Amniotic stem cell (primary cell): ENCODE measurements at regions not wholly inside any gene's neighbourhood (a gene's known extent, or its start where the extent isn't known, plus 50 kb on each side); places are given as distances from the start of the nearest gene placed in this dataset.
"Not testable (repeated sequence)": the region's sequence is repeated elsewhere in the genome, so short reads cannot be mapped to it uniquely, and the experiment has no call there.

Experiments
- DNase-seq: peaks from one replicate; lab custom pipeline; 2025; lab: John Stamatoyannopoulos, UW

GRCh38 chr13:53101883-53102282 is 73.3 kb downstream of the OLFM4 start:
- no peak for DNase-seq

DNA sequence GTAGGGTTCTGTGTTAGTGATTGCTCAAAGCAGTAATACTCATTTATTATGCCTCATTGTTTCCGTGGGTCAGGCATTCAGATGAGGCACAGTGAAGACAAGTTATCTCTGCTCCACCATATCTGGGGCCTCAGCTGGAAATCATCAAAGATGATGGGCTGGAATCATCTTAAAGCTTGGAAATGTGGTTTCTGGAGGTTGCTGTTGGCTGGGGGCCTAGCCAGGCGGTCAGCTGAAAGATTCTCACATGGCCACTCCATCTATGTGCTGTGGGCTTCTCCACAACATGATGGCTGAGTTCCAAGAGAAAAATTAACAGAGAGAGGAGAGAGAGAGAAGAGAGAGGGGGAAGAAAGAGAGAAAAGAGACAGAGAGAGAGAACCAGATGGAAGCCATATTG is 75.5 kb downstream of the OLFM4 start:
- DNase-seq, result no peak

DNA sequence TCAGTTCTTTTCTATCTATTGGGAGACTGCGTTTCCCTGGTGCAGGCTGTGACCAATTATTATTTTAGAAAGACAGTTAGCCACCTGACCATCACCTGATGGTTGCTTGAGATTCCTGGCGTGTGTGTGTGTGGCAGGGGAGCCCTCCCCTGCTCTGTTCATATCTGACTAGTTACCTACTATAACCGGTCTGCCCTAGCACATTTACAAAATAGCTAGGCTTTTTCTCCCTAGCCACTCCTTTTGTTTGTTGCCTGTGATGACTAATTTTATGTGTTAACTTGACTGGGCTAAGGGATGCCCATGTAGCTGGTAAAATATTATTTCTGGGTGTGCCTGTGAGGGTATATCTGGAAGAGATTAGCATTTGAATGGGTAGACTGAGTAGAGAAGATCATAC is 76.9 kb downstream of the OLFM4 start:
- no peak for DNase-seq

GRCh38 chr13:53105890-53106289 is 77.3 kb downstream of the OLFM4 start:
- no peak for DNase-seq

DNA sequence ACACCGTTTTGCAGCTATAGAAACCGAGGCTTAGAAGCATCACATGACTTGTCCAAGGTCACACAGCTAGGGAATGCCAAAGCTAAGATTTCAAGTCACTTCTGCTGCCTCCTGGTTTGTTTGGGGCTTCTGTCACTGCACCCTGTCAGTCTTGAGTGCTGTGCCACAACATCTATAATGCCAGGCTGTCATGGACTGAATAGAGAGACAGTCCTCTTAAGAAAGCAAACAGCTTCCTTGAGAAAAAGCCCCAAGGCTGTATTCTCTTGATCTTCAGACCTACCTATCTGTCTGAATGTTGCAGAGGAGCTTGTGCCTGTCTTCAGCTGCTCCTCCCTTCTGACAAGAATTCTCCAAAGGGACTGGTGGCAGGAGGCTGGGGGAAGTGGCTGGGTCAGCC is 81.6 kb downstream of the OLFM4 start:
- DNase-seq, result no peak

DNA sequence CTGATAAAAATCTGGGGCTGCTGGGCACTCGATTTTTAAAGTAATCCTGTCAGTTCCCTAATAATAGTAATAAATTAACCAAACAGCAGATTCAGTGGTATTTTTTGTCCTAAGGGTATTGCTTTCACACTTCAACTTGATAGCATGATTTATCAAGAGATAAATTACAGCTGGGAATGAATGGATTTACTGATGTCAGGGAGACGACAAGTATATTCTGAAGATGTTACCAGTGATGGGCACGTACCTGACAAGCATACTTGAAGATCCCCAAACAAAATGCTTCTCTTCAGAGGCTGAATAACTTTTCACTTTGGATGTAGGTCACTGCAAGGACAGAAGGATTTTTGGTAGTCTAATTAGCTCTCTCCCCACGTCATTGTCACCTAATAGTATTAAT is 82.0 kb downstream of the OLFM4 start:
- no peak for DNase-seq

DNA sequence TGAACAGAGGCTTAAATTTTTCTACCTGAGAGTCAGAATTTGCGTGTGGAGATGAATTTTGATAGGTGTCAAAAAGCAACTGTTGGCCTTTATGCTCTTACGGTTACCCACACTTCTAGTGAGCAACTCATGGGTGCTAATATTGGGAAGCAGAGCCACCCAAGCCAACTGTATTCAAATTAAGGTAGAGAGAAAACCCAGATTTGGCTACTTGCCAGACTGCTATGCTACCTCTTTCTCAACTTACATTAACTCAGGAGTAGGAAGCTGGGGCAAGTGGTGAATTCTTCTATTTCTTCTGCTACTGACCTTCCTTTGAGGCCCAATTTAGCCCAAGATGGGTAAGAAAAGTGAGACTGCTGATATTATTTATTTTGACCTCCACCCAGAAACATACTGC is 83.9 kb downstream of the OLFM4 start:
- DNase-seq, result no peak

DNA sequence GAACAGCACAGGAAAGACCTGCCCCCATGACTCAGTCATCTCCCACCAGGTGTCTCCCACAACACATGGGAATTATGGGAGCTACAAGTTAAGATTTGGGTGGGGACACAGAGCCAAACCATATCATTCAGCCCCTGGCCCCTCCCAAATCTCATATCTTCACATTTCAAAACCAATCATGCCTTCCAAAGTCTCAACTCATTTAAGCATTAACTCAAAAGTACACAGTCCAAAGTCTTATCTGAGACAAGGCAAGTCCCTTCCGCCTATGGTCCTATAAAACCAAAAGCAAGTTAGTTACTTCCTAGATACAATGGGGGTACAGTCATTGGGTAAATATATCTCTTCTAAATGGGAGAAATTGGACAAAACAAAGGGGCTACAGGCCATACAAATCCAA is 88.4 kb downstream of the OLFM4 start:
- DNase-seq, result not testable (repeated sequence)

DNA sequence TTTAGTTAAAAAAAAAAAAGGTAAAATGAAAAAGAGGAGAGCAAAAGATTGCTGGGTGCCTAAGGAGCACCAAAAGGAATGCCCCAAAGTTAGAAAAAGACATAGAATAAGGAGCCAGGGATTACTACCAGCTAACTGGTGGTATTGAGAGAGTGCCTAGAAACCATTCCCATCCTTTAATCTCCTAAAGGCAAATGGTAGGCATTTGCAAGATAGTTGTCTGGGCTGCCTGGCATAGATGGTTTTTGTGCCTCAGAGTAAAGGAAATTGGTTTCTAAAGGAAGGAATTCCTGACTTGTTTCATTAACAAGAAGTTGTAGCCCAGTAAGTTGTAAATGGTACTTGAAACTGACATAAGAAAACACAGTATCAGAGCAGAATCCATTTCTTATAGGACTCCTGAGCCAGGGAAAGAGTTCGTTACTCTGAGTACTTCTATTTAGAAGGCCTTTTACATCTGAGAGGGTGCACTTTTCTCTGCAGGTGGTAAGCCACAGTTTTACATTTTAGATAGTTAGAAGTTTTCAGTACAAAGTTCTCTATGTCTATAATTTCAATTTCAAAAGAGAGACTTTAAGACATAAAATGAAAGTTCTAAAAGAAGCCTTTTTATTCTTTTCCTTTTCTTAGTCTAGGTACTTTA is 92.6 kb downstream of the OLFM4 start:
- DNase-seq, result no peak

- DNase-seq, result no peak
Observed at GRCh38 chr13:53121919-53122318, 93.3 kb downstream of the OLFM4 start.

DNA sequence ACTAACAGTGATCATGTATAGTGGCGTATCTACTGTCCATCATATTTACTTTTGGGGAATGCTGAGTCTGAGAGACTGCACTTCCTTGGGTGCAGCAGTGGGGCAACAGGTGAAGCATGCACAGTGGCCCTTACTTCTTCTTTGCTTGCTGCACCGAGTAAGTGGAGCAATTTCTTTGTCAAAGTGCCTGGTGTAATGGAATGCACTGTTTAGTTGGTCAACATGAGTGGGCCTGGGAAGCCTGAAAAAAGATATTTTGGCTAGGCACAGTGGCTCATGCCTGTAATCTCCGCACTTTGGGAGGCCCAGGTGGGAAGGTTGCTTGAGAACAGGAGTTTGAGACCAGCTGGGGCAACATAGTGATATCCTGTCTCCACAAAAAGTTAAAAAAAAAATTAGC is 94.9 kb downstream of the OLFM4 start:
- DNase-seq, result no peak

DNA sequence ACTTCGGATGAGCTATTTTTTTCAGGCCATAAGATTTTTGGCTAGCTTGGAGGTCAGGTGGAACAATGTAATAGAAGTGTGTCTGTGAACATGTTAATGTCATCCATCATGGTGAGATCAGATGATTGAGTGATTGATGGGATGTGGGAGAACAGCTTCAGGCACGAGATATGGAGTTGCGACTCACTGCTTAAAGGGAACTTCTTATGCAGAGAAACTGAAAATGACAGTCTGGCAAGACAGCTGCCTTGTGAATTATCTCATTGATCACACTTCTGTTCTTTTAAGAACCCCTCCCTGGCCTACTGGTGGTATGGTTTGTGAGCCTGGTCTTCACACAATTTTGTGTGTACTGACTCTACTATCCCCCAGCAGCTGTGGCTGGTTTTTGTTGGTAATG is 96.0 kb downstream of the OLFM4 start:
- no peak for DNase-seq

DNA sequence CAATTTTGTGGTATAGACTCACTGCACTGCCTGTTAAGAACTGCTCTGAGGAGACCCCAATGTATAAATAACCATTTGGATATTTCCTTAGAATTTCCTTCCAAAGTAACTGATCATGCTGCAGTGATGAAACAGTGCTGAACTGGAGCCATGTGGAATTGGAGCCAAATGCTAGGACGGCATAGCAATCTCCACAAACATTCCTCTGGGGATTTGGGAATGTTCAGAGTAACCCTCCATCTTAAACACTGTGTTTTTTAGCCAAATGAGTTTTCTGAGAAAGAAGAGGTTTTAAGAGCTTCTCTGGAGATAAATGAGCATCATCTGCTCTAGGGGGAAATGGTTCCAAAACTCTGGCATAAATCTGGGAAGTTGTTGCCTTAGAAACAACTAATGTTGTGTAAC is 98.2 kb downstream of the OLFM4 start:
- DNase-seq, result no peak

DNA sequence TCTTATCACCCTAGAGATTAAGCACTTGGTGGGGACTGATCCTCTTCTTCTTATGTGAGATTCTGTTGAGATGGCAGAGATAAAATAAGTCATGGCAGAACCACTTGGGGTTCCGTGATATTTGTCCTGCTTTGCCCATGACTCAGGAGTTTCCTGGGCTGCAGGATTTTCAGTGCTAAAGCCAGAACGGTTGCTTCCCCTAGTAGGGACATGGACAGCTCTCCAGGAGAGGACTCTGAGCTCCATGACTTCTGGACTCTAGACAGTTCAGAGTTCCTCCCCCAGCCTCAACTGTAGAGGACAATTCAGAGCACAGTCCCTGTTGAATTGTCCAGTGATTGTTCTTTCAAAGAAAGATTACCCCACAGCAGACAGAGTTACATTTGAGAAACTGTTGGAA is 98.8 kb downstream of the OLFM4 start:
- no peak for DNase-seq

GRCh38 chr13:53129864-53130393 is 101.3 kb downstream of the OLFM4 start:
- no peak for DNase-seq

GRCh38 chr13:53131361-53131760 is 102.7 kb downstream of the OLFM4 start:
- no peak for DNase-seq

GRCh38 chr13:53135301-53135700 is 106.7 kb downstream of the OLFM4 start:
- no peak for DNase-seq

DNA sequence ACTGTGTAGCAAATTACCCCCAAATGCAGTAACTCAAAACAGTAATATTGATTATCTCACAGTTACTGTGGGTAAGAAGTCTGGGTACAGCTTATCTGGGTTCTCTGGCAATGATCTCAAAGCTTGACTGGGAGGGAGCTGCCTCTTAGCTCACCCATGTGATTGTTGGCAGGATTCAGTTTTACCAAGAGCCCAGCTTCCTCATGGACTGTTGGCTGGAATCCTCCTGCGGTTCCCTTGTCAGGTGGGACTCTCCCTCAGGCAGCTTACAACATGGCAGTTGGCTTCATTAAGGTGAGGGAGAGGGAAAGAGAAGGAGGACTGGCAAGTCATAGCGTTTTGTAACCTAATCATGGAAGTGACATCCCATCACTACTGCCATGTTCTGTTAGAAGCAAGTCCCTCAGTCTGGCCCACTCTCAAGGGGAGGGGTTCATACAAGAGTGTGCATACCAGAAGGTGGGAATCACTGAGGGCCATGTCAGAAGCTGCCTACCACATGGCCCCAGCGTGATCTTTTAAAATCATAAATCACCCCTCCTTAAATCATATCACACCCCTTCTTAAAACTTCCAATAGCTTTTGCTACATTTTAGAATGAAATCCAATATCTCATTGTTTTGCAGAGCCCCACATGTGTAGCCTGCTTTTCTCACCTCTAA is 108.1 kb downstream of the OLFM4 start:
- no peak for DNase-seq

GRCh38 chr13:53137779-53138178 is 109.2 kb downstream of the OLFM4 start:
- DNase-seq, result no peak

- no peak for DNase-seq
Observed at GRCh38 chr13:53138376-53139036, 109.9 kb downstream of the OLFM4 start.

- DNase-seq, result no peak
Observed at GRCh38 chr13:53141336-53141735, 112.7 kb downstream of the OLFM4 start.

DNA sequence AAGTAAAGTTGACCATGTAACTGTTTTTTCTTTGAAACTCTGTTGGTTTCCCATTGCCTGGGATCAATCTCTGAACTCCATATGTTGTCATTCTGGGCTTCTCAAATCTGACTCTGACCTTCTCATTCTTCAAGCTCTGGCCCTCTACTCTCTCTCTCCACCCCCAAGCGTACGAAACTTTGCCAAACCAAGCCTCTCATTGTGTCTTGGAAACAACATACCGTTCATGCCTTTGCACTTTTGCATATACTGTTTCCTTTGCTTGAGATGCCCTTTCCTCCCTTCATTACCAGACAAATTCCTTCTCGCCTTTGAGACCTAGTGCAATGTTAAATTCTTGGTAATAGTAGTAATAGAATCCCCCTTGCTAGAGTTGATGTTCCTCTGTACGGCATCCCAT is 113.7 kb downstream of the OLFM4 start:
- DNase-seq, result no peak

- DNase-seq, result no peak
Observed at GRCh38 chr13:53143757-53144339, 115.2 kb downstream of the OLFM4 start.
